NCI-H1436 (cell line): ENCODE measurements at regions not wholly inside any gene's neighbourhood (a gene's known extent, or its start where the extent isn't known, plus 50 kb on each side); places are given as distances from the start of the nearest gene placed in this dataset.

Experiments used
- DNase-seq: peaks from one replicate; lab custom pipeline; 2025; lab: John Stamatoyannopoulos, UW

DNA sequence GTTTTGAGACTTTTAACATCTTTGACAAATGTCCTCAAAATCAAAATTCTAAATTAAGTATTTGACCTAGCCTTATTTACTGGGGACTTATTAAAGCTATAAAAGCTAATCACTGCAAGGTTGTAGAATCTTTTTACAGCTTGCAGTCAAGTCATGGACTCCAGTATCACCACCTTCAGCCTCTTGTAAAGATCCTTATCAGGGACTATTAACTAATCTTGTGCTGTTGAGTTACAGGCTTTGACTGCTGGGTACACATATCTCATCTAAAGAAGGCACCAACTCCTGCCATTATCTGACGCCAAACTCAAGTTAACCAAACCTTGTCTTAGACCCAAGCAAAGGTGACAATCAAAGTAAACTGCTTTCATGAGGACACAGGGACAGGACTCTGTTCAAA lies 621.0 kb upstream of the IGFBP3 start:
- DNase-seq: no peak

DNA sequence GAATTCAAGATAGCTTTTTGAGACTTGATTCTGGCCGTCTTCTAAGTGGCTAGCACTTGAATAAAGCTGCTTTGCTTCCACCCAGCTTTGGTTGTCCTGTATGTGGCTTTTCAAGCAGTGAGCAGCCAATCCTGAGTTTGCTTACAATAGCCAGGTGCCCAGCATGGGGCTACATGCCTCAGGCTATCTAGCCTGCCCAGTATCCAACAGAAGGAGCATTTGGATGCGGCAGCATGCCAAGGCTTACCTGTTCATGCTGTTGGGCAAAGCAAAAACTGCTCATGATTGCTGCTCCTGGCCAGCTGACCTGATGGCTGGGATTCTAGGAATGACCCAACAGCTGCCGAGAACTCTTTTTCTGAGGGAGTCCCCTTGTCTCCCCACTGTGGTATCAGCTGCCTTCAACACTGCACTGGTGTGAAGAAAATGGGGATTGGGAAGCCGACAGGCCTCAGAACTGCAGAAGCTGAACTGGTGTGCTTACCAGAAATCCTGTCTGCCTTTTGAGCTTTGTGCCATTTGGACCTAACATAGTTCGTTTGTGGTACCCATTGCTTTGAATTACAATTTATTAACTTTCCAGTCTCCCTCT lies 618.9 kb upstream of the IGFBP3 start:
- no peak for DNase-seq

DNA sequence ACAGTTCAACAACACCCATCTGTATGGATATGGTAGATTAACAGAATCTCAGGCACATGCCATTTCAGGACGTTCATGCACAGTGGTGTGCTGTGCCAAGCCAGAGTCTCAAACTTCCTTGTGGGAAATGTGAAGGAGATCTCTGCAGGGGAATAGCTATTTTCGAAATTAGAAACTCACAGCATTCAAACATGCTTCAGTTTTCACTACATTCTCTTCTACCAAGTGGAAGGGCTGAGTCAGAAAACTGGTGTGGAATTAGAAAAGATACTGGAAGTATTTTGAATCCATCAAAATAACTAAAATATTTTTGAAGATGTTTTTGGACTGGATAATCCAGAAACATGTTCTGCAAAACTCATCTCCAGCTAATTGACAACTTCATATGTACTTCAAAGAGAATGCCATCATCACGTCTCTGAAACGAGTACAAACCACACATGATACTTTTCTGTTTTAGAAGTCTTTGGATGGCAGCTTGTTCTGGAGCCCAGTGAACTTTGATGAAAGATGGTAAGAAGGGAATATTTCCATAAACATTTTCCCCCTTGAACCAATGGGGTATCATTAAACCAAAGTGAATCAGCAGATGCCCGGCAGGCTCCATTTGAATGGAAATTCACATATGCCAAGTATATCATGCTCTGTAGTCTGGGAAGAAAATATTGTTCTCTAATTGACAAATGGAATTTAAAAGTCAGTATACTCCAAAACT lies 616.3 kb upstream of the IGFBP3 start:
- DNase-seq: no peak

DNA sequence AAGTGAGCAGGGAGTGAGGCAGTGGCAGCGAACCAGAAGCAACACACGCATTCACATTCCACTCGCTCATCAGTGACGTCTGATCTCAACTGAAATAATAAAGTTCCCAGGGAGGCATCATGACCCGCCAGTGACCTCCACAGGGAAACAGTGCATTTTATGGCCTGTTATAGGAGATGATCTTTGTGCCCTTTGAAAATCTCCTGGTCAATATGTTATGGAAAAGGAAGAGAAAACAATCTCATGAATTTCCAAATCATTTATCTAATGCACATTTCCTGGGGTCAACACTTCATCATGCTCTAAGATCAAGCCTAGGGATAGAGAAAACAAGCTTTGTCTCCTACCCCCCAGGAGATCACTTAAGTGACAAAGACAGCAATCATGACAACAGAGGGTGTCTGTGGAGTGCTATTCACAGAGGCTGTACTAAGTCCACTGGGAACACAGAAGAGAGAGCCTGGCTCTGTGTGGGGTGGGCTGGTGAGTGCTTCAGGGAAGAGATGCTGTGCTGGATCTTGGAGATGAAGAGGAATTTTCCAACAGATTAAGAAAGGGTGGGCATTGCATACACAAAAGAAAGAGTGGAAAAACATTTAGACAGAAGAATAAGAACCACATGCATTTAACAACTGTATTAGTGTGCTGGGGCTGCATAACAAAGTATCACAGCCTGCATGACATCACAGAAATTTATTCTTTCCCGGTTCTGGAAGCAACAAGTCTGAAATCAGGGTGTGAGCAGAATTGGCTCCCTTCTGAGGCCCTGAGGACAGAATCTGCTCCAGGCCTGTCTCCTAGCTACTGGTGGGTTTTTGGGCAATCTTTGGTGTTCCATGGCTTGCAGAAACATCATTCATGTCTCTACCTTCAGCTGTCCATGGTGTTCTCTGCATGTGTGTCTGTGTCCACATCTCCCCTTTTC lies 613.9 kb upstream of the IGFBP3 start:
- DNase-seq: no peak

DNA sequence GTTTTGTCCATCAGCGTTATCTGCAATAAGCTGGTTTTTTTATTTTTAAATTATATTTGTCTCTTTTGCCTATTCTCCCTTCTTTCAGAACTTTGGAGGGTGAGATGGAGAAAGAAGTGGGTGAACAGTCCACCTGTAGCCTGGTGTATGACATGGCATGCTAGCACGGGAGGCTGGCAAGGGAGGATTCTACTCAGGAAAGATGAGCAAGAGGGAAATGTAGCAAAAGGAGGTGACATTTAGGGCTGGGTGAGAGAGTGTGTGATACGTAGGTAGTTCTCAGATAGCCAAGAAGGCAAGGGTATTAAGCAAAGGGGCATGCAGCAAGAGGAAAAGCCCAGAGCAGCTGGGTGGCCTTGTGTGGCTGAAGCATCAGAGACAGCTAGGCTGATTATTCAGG lies 612.9 kb upstream of the IGFBP3 start:
- DNase-seq: no peak

DNA sequence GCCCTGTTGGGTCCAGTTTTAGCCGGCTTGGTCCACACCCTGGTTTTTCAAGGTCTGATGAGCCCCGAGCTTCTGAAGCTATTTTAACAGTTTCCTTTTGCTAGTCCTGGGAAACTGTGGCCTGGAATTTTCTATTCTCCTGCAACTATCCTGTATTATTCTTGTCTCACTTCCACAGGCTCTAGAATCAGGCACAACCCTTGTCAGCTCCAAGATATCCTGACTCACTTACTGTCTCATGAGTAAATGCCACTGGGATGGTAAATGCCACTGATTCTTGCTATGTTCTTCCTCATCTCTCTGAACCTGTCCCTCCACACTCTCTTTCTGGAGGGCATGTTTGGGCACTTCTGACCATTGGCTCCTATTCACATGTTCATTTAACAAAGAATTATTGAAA lies 611.5 kb upstream of the IGFBP3 start:
- DNase-seq: no peak

DNA sequence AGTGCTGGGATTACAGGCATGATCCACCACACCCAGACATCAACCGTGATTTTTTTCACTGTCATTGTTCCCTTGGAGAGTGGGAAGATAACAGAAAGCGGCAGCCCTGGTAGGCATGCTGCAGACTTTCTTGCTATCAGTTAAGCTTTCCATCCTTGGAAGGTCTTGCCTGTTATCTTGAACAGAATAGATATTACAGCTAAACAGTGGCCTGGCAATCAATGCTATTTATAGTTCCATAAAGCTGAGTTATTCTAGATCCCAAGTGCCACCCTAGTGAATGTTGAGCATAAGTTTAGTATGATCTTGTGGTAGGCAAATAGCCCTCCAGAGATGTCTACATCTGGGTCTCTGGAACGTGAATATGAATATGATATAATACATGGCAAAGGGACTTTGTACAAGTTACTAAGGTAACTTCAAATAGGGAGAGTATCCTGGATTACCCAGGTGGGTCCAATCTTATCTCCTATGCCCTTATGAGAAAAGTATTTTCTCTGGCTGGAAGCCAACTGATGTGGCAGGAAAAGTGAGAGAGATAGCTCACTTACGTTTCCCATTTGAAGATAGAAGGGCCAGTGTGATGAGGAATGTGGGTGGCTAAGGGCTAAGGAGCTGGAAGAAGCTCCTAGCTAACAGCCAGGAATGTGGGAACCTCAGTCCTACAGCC lies 609.1 kb upstream of the IGFBP3 start:
- DNase-seq: no peak

DNA sequence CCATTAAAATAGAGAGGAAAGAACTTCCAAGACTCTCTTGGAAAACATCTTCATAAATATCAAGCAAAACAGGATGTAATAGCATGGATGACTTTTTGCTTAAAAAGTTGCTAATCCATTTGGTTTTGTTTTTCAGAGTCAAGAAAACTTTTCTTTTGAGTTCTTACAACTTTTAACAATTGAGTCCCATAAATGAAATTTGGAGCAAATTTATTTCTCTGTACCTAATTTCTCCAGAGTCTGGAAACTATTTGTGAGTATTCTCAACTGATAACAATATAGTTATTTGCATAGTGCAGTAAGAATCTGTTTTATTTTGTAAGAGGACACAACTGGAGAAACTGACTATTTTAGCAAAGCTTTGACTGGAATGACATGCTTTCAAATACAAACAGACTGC lies 606.3 kb upstream of the IGFBP3 start:
- no peak for DNase-seq

DNA sequence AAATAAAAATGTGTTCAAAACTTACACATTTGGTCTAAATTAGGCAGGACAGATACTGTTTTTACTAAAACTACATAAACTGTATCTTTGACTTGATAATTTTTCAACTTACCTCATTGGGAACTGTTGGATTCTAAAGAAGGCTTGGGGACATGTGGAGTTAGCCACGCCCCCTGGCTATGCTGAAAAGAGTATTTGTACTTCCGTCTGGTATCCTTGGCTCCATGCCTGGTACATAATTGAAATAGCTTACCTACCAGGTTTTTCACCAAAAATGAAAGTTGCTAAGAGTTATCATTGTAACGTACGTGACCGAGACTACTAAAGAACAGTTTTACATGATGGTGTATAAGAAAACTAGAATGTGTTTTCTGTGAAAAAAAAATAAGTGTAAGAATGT lies 604.8 kb upstream of the IGFBP3 start:
- no peak for DNase-seq

DNA sequence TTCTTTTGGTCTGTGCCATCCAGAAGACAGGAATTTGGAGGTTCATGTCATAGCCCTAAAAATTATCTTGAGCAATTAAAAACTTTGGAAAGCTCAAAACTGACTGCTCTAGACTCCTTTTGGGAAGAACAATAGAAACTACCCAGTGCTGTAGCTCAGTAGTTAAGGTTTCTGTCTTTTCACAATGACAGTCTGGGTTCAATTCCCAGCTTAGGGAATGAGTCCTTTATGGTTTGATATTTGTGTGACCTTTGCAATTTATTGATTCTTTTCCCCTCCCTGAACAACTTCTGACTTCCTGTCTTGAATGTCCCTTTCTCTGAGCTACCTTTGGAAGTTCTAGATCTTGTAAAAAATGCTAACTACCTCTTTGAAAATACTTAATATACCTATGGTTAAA lies 603.3 kb upstream of the IGFBP3 start:
- no peak for DNase-seq

DNA sequence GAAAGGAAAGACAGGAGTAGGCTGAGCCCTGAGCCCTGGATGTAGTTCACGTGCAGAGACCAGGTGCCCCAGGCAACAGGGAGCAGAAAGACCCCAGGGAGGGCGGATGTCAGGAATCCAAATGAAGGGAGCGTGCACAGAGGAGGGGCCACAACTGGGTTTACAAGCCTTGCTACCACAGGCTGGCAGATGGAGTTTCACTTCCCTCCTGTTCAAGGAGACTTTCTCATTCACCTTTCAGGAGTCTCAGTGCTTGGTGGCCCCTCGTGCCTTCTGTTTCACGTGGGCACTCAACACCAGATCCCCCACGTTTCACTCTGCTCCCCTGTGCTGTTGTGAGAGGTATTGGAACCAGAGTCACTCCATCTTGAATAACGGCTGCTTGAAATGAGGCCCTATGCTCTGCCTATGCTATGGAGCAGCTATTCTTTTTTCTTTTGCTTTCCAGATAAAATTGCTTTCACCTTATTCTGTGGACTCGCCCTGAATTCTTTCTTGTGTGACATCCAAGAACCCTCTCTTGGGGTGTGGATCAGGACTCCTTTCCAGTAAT lies 601.4 kb upstream of the IGFBP3 start:
- no peak for DNase-seq

DNA sequence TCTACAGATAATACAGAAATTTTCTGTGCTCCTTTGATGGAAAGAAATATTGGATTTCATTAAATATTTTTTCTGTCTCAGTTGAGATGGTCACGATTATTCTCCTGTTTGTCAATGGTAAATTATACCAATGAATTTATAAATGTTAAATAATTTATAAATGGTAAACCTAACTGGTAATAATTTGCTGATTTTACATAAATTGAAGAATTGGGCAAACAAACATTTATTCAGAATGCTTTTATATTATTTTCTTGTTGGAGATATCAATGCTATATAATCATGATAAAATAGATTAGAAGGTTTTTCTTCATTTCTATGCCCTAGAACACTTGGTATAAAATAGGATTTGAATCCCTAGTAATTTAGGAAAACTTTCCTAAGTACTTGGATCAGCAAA lies 597.6 kb upstream of the IGFBP3 start:
- DNase-seq: no peak

DNA sequence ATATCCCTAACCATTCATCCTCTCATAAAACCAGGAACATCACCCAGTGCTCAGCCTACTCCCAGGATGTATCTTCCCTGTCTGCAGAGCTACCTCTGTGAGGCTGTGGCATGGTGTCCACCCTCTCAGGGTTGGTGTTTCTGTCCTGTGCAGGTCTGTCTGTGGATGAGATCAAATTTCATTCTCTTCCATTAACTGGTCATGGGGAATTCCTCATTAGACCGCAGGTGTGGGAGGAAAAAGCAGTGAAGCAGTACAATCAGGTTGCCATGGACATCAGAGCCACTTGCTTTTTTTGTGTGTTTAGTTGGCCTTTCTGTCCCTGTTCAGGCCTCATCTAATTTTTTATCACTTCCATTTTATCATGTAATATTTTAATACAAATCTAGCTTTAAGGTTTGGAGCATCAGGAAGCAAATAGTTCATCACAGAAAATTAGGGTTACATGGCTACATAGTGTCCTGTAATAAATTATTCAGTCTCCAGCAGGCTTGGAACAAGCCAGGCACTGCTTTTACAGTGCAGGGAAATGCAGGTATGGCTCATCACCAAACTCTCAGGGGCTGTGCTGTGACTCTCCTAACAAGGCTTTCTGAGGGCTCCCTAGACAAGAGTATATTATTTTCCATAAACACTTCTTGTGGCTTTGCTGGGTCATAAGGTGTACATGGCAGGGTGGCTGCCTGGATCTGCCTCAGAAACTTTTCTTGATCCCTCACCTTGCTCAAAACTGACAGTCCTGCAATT lies 594.9 kb upstream of the IGFBP3 start:
- DNase-seq: no peak

DNA sequence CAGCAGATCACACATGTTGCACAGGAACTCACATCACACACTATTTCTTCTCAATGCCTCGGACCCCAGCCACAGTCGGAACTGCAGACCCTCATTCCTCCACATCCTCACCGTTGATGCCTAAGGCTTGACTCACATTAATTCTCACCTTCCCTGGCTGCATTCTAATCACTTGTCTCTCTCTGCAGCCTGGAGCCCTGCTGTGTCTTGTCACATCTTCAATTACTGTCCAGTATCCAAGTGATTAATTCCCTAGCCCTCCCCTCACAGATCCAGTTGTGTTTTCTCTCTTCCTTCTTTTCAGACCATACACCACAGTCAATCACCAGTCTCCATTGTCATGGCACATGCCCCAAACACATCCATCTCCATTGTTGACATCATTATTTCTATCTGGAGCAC lies 592.4 kb upstream of the IGFBP3 start:
- DNase-seq: no peak

DNA sequence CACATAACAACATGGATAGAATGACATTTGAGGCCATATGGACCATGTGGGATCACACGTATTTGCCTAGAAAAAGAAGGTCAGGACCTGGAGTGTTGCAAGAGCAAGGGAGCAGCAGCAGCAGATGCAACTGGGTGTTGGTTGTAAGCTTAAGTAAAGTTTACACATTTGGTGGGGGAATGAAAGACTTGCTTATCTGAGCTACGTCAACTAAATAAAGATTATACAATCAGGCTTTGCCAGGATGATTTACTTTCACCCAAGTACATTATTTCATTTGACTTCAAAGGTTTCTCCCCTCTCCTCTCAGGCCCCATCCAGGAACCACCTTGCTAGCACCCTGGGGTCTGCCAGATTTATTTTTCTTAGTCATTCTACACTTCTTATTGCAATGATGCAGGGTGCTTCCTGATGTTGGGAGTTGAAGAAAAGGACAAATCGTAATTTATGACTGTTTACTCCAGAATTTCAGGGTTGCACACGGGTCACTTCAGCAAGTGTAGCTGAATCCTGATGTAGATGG lies 591.9 kb upstream of the IGFBP3 start:
- DNase-seq: no peak

DNA sequence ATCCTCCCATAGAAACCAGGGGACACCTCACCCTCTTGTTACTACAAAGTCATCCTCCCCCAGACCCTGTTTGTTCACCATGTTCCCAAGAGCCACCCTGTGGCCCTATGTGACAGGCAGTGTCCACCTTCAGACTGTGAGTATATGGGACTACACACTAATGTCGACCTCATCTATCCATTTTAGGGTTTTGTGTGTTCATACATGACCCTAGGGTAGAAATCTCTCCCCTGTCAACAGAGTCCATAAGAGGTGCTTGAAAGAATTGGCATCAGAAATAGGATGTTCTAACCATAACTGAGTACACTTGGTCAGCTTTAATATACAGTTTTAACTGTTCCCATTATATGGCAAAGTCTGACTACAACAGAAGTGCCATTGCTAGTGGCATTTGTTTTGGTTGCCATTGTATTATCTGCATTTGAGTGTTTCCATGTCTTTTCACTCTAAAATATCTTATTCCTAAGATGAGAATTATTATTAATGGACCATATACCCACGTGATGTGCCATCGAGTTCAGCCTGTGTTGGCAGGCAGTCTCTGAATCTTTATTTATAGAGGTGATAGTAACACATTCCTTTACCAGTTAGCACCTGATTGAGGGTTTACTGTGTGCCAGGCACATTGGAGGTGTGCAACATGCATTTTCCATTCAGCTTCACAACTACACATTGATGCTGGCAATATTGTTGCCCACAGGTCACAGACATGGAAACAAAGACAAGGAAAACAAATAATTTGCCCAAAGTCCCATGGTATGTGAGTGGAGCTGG lies 590.6 kb upstream of the IGFBP3 start:
- DNase-seq: no peak

DNA sequence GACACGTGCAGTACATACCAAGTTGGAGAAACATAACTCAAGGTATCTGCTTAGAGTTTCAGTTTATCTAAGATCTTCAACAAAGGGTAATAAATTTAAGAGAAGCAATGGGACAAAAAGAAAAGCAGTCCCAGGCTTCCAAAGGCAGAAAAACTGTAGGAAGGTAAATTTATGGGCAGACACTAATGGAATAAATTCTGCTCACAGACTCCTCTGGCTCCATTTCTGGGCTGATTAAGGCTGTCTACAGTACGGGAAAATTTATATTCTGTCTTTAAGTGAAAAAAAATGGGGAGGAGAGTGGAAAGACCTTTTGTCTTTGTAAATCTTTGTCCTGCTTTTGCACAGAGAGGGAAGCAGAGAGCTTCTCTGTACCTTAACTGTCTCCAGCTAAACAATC lies 587.5 kb upstream of the IGFBP3 start:
- DNase-seq: no peak

DNA sequence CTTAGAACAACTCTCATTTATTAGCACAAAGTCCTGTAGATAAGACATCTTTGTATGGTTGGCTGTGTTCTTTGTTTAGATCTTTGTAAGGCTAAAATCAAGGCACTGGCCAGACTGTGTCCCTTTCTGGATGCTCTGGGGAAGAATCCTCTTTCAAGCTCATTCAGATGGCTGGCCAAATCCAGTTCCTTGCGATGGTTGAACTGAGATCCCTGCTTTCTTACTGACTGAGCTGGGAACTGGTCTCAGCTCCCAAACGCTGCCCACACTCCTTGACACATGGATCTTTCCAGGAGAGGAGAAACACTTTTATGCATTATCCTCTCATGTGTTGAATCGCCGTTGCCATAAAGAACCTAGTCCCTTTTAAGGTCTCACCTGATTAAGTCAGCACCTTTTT lies 586.5 kb upstream of the IGFBP3 start:
- DNase-seq: no peak

DNA sequence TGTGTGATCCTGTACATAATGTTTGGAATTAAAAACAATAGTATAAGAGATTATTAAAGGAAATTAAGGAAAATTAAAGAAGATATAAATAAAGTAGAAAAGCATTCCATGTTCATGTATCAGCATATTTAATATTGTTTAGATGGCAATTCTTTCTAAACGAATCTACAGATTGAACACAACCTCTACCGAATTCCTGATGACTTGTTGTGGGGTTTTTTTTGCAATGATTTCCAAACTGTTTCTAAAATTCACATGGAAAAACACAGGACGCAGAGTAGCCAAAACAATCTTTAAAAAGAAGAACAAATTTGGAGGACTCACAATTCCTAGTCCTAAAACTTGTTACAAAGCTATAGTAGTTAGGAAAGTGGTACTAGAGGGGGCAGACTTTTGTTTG lies 573.4 kb upstream of the IGFBP3 start:
- no peak for DNase-seq

DNA sequence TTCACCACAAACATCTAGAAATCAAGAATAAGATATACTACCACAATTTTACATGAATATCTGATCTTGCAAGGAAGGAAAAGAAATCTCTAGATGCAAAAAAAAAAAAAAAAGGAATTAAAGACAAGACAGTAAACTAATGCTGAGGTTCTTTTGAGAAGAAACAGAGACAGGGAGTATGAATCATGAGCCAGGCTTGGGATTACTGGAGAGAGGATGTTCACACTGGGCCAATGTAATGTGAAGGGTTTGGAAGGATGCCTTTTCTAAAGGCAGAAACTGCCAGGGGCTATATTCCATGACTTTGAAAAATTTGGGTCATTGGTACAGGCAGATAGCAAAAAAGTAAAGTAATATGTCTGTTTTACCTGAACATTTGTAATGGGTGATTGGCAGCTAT lies 573.0 kb upstream of the IGFBP3 start:
- no peak for DNase-seq

DNA sequence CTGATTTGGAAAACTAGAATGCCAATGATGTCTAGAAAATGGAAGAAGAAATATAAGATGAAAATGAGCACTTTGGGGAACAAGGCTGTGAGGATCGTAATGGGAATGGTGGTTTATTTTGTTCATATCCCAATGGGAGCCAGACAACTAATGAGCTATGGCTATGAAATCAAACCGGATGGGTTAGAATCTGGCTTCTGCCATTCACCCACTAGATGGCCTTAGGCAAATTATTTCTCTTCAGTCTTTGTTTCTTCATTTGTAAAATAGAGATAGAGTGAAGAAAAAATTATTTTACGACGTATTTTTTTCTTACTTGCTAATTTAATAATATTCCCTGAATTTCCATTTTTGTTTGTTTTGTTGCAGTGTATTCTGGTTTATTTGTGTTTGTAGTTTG lies 572.1 kb upstream of the IGFBP3 start:
- no peak for DNase-seq
